ENCODE measurements at regions not wholly inside any gene's neighbourhood (a gene's known extent, or its start where the extent isn't known, plus 50 kb on each side); places are given as distances from the start of the nearest gene placed in this dataset.

DNA sequence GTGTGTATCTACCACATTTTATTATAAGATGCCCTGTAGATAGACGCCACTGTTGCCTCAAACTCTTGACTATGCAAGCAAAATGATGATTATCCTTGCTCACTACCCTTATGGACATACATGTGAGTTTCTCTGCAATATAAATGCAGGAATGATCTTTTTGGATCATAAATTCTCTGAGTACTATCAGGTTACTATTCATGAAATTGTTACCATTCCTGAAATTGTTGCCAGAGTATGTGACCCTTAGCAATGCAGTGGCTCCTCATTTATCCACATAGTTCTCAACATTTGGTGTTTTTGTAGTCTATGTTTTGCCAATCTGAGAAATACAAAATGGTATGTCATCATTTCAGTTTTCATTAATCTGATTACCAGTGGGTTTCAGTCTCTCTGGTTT lies 166.2 kb upstream of the FAM3C start:
- H3K9me3 ChIP-seq (ENCODE audit: control insufficient read depth in 1 of 2, insufficient read depth in 1 of 2, low read depth in 1 of 2, low read length in 2 of 2), result no peaks in the 10 kb centered on the region
- H3K9me2 ChIP-seq (ENCODE audit: insufficient read depth), result no peaks in the 10 kb centered on the region
- H3K27me3 ChIP-seq (ENCODE audit: insufficient read depth, low read length), result no peaks in the 10 kb centered on the region
- H4K20me1 ChIP-seq (ENCODE audit: insufficient read depth), result no peaks in the 10 kb centered on the region
- TF ChIP-seq EZH2 (IDR thresholded peaks at IDR 0.05) (no peak), FOSL1 (IDR thresholded peaks at IDR 0.05; ENCODE audit: low read depth) (no peak), SRF (IDR thresholded peaks at IDR 0.05; ENCODE audit: low read depth) (no peak), RAD21 (IDR thresholded peaks at IDR 0.05; ENCODE audit: low read depth) (no peak)
- TF ChIP-seq, protein P1, sequence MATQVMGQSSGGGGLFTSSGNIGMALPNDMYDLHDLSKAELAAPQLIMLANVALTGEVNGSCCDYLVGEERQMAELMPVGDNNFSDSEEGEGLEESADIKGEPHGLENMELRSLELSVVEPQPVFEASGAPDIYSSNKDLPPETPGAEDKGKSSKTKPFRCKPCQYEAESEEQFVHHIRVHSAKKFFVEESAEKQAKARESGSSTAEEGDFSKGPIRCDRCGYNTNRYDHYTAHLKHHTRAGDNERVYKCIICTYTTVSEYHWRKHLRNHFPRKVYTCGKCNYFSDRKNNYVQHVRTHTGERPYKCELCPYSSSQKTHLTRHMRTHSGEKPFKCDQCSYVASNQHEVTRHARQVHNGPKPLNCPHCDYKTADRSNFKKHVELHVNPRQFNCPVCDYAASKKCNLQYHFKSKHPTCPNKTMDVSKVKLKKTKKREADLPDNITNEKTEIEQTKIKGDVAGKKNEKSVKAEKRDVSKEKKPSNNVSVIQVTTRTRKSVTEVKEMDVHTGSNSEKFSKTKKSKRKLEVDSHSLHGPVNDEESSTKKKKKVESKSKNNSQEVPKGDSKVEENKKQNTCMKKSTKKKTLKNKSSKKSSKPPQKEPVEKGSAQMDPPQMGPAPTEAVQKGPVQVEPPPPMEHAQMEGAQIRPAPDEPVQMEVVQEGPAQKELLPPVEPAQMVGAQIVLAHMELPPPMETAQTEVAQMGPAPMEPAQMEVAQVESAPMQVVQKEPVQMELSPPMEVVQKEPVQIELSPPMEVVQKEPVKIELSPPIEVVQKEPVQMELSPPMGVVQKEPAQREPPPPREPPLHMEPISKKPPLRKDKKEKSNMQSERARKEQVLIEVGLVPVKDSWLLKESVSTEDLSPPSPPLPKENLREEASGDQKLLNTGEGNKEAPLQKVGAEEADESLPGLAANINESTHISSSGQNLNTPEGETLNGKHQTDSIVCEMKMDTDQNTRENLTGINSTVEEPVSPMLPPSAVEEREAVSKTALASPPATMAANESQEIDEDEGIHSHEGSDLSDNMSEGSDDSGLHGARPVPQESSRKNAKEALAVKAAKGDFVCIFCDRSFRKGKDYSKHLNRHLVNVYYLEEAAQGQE (IDR thresholded peaks at IDR 0.05; ENCODE audit: low read depth), result no peak
- TF ChIP-seq, protein P2, sequence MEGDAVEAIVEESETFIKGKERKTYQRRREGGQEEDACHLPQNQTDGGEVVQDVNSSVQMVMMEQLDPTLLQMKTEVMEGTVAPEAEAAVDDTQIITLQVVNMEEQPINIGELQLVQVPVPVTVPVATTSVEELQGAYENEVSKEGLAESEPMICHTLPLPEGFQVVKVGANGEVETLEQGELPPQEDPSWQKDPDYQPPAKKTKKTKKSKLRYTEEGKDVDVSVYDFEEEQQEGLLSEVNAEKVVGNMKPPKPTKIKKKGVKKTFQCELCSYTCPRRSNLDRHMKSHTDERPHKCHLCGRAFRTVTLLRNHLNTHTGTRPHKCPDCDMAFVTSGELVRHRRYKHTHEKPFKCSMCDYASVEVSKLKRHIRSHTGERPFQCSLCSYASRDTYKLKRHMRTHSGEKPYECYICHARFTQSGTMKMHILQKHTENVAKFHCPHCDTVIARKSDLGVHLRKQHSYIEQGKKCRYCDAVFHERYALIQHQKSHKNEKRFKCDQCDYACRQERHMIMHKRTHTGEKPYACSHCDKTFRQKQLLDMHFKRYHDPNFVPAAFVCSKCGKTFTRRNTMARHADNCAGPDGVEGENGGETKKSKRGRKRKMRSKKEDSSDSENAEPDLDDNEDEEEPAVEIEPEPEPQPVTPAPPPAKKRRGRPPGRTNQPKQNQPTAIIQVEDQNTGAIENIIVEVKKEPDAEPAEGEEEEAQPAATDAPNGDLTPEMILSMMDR (IDR thresholded peaks at IDR 0.05 in 2 of 3, conservative IDR thresholded peaks at IDR 0.05 in 1 of 3; ENCODE audit: borderline replicate concordance in 1 of 3, insufficient read depth in 1 of 3, low read depth in 2 of 3, low read length in 2 of 3), result no peak
- no peak overlapping the region for H3K27ac ChIP-seq (ENCODE audit: low read depth, low read length)
- H3K9ac ChIP-seq (ENCODE audit: low read length), result no peak overlapping the region
- H3K4me1 ChIP-seq (ENCODE audit: control insufficient read depth in 1 of 2, insufficient read depth in 2 of 2, low read length in 2 of 2), result peaks cover 6 to 17% of the 10 kb centered on the region in 2 experiments; a peak in 2 of 4 replicates
- no peak overlapping the region for H3K4me3 ChIP-seq (replicated peaks in 1 of 2; ENCODE audit: low read depth in 1 of 2, low read length in 2 of 2)
- intact Hi-C loops (cut with micrococcal nuclease), result loop anchor here (5.0 kb wide), 1 partner anchor 435 kb away; no protein-coding TSS in a partner anchor
- POLR2A ChIA-PET, result no interaction called here
- RAD21 ChIA-PET (ENCODE audit: low non-redundant PET in 1 of 2, low total read pairs in 2 of 2, uncharacterized antibody in 2 of 2, unreplicated experiment in 2 of 2), result no interaction called here
- H2AFZ ChIP-seq (ENCODE audit: low read depth, low read length, poor library complexity, severe bottlenecking), result peak overlapping the region; percentile 40
- CTCF ChIA-PET, result interaction anchor here (1.7 kb wide), 1 partner anchor 432 kb away, joined by 6 read pairs; no protein-coding TSS in a partner anchor
- no peak for DNase-seq (ENCODE audit: low read depth, low spot score)
- no peak for ATAC-seq
- no peaks in the 10 kb centered on the region for H3K79me2 ChIP-seq (ENCODE audit: insufficient read depth, low read length)
- H3K4me2 ChIP-seq (ENCODE audit: low read length), result 0 out of 2 replicates have a peak overlapping the region, but pooled peaks have one; percentile 5
- no TSS peak for BruUV-seq (replicated peaks)
- no peaks in the 10 kb centered on the region for H3K36me3 ChIP-seq (ENCODE audit: control insufficient read depth in 1 of 2, insufficient read depth in 2 of 2, low read length in 2 of 2)
